ENCODE measurements at regions not wholly inside any gene's neighbourhood (a gene's known extent, or its start where the extent isn't known, plus 50 kb on each side); places are given as distances from the start of the nearest gene placed in this dataset.

- TF ChIP-seq MEIS1 (CRISPR knock-in tag; IDR thresholded peaks at IDR 0.05; ENCODE audit: borderline replicate concordance) (no peak), ZNF658 (tag by site-specific recombination; IDR thresholded peaks at IDR 0.05) (no peak)
- TF ChIP-seq, protein P1, sequence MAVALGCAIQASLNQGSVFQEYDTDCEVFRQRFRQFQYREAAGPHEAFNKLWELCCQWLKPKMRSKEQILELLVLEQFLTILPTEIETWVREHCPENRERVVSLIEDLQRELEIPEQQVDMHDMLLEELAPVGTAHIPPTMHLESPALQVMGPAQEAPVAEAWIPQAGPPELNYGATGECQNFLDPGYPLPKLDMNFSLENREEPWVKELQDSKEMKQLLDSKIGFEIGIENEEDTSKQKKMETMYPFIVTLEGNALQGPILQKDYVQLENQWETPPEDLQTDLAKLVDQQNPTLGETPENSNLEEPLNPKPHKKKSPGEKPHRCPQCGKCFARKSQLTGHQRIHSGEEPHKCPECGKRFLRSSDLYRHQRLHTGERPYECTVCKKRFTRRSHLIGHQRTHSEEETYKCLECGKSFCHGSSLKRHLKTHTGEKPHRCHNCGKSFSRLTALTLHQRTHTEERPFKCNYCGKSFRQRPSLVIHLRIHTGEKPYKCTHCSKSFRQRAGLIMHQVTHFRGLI (tag by site-specific recombination; IDR thresholded peaks at IDR 0.05), result no peak
These were observed 1583.9 kb downstream of the MRPL39 start (continued) for GRCh38 chr21:24023402-24023801.

- no peak overlapping the region for H3K4me3 ChIP-seq (ENCODE audit: low read depth, low read length)
- CTCF ChIA-PET, result interaction anchor here (1.0 to 1.3 kb wide), 4 partner anchors 10 to 323 kb away, joined by 3 to 5 read pairs (median 4); no protein-coding TSS in a partner anchor
- no peaks in the 10 kb centered on the region for H3K36me3 ChIP-seq (ENCODE audit: control insufficient read depth in 2 of 2, insufficient read depth in 1 of 2, low read length in 2 of 2)
- TF ChIP-seq ZNF202 (tag by site-specific recombination; IDR thresholded peaks at IDR 0.05; ENCODE audit: borderline replicate concordance), result no peak
- no peak for TF ChIP-seq ZNF404 (tag by site-specific recombination; IDR thresholded peaks at IDR 0.05)
- TF ChIP-seq, protein P2, sequence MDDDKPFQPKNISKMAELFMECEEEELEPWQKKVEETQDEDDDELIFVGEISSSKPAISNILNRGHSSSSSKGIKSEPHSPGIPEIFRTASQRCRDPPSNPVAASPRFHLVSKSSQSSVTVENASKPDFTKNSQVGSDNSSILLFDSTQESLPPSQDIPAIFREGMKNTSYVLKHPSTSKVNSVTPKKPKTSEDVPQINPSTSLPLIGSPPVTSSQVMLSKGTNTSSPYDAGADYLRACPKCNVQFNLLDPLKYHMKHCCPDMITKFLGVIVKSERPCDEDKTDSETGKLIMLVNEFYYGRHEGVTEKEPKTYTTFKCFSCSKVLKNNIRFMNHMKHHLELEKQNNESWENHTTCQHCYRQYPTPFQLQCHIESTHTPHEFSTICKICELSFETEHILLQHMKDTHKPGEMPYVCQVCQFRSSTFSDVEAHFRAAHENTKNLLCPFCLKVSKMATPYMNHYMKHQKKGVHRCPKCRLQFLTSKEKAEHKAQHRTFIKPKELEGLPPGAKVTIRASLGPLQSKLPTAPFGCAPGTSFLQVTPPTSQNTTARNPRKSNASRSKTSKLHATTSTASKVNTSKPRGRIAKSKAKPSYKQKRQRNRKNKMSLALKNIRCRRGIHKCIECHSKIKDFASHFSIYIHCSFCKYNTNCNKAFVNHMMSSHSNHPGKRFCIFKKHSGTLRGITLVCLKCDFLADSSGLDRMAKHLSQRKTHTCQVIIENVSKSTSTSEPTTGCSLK (tag by site-specific recombination; IDR thresholded peaks at IDR 0.05), result no peak
- TF ChIP-seq KLF16 (tag by site-specific recombination; IDR thresholded peaks at IDR 0.05), result no peak
- no peak for TF ChIP-seq TSHZ1 (tag by site-specific recombination; IDR thresholded peaks at IDR 0.05; ENCODE audit: borderline replicate concordance)
- no peaks in the 10 kb centered on the region for H3K9me3 ChIP-seq (ENCODE audit: control insufficient read depth, insufficient read depth, low read depth, low read length)
- no peak overlapping the region for H3K27ac ChIP-seq (ENCODE audit: extremely low read depth, low read depth, low read length)
- POLR2A ChIA-PET, result no interaction called here
- H3K4me1 ChIP-seq (ENCODE audit: control insufficient read depth, insufficient read depth, low read length), result no peaks in the 10 kb centered on the region
These were observed 1592.9 kb downstream of the MRPL39 start for GRCh38 chr21:24014381-24014780.

DNA sequence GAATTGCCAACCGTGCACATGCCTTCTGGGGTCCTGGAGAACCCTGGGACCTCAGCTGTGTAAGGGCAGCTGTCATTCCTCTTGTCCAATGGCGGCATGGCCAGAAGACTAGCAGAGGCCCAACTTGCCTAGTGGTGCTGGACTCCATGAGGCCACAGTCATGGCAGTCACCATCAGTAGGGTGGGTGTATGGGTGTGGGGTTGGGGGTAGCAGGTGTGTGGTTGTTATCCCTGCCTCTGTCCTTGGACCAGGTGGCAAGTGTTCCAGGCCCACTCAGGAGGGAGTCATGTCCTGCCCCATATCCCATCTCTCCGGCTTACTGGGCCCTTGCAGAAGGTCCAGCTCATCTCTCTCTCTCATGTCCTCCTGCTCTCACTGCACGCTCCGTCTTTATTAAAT lies 1596.2 kb downstream of the MRPL39 start:
- Histone ChIP-seq H3K36me3 (ENCODE audit: control insufficient read depth in 2 of 2, insufficient read depth in 1 of 2, low read length in 2 of 2) (no peaks in the 10 kb centered on the region), H3K9me3 (ENCODE audit: control insufficient read depth, insufficient read depth, low read depth, low read length) (no peaks in the 10 kb centered on the region; the same call in 1 of the 2 replicates), H3K4me3 (ENCODE audit: low read depth, low read length) (no peak overlapping the region), H3K4me1 (ENCODE audit: control insufficient read depth, insufficient read depth, low read length) (no peaks in the 10 kb centered on the region), H3K27ac (ENCODE audit: extremely low read depth, low read depth, low read length) (no peak overlapping the region)
- ChIA-PET POLR2A (no interaction called here), CTCF (no interaction called here)
- no peak for TF ChIP-seq ZNF776 (tag by site-specific recombination; IDR thresholded peaks at IDR 0.05; ENCODE audit: borderline replicate concordance)
- no peak for TF ChIP-seq ZNF658 (tag by site-specific recombination; IDR thresholded peaks at IDR 0.05)
- TF ChIP-seq GFI1B (tag by site-specific recombination; IDR thresholded peaks at IDR 0.05), result no peak
- no peak for TF ChIP-seq ZNF23 (tag by site-specific recombination; IDR thresholded peaks at IDR 0.05; ENCODE audit: borderline replicate concordance)
- no peak for TF ChIP-seq ZNF777 (tag by site-specific recombination; IDR thresholded peaks at IDR 0.05; ENCODE audit: borderline replicate concordance)
- TF ChIP-seq ZNF521 (tag by site-specific recombination; IDR thresholded peaks at IDR 0.05), result no peak
- TF ChIP-seq ZNF248 (tag by site-specific recombination; IDR thresholded peaks at IDR 0.05), result no peak
- no peak for TF ChIP-seq GLIS2 (tag by site-specific recombination; IDR thresholded peaks at IDR 0.05)
- TF ChIP-seq, protein P3, sequence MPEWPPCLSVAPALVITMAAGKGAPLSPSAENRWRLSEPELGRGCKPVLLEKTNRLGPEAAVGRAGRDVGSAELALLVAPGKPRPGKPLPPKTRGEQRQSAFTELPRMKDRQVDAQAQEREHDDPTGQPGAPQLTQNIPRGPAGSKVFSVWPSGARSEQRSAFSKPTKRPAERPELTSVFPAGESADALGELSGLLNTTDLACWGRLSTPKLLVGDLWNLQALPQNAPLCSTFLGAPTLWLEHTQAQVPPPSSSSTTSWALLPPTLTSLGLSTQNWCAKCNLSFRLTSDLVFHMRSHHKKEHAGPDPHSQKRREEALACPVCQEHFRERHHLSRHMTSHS (tag by site-specific recombination; IDR thresholded peaks at IDR 0.05), result no peak
- no peak for TF ChIP-seq ZFP69B (tag by site-specific recombination; IDR thresholded peaks at IDR 0.05)
- no peak for TF ChIP-seq ZNF48 (tag by site-specific recombination; IDR thresholded peaks at IDR 0.05)
- TF ChIP-seq ZIC2 (tag by site-specific recombination; IDR thresholded peaks at IDR 0.05), result no peak
- no peak for TF ChIP-seq ZSCAN4 (tag by site-specific recombination; IDR thresholded peaks at IDR 0.05)
- no peak for TF ChIP-seq ZNF549 (tag by site-specific recombination; IDR thresholded peaks at IDR 0.05)
- no peak for TF ChIP-seq ZNF239 (tag by site-specific recombination; IDR thresholded peaks at IDR 0.05)

Measured in HEK293 (cell line).